ENCODE measurements at regions not wholly inside any gene's neighbourhood (a gene's known extent, or its start where the extent isn't known, plus 50 kb on each side); places are given as distances from the start of the nearest gene placed in this dataset.

- TF ChIP-seq ZNF837 (tag by site-specific recombination; IDR thresholded peaks at IDR 0.05), result no peak
- no peak for TF ChIP-seq CTCF (tag by site-specific recombination; IDR thresholded peaks at IDR 0.05)
- TF ChIP-seq ZBTB8A (tag by site-specific recombination; IDR thresholded peaks at IDR 0.05), result no peak
- no peak for TF ChIP-seq ATF2 (tag by site-specific recombination; IDR thresholded peaks at IDR 0.05; ENCODE audit: low read depth)
- no peak for TF ChIP-seq ZSCAN30 (tag by site-specific recombination; IDR thresholded peaks at IDR 0.05)
- TF ChIP-seq SETDB1 (IDR thresholded peaks at IDR 0.05; ENCODE audit: insufficient read length, low read length), result no peak
- no peak for TF ChIP-seq ZNF112 (tag by site-specific recombination; IDR thresholded peaks at IDR 0.05)
- no peak for TF ChIP-seq ZNF280D (tag by site-specific recombination; IDR thresholded peaks at IDR 0.05)
- no peak for TF ChIP-seq ZNF174 (tag by site-specific recombination; IDR thresholded peaks at IDR 0.05)
- TF ChIP-seq ZNF175 (tag by site-specific recombination; IDR thresholded peaks at IDR 0.05), result no peak
- TF ChIP-seq YY1 (tag by site-specific recombination; IDR thresholded peaks at IDR 0.05), result no peak
- TF ChIP-seq ZNF324 (tag by site-specific recombination; IDR thresholded peaks at IDR 0.05), result no peak
These were observed 71.4 kb upstream of the BMAL1 start for GRCh38 chr11:13206086-13206640.

Data from HEK293 (cell line).